HUDEP-2 (cell line): ENCODE measurements at regions not wholly inside any gene's neighbourhood (a gene's known extent, or its start where the extent isn't known, plus 50 kb on each side); places are given as distances from the start of the nearest gene placed in this dataset.
"Not testable (repeated sequence)": the region's sequence is repeated elsewhere in the genome, so short reads cannot be mapped to it uniquely, and the experiment has no call there.

ENCODE experiments used
- DNase-seq, 76 experiments: peaks; one replicate each; lab custom pipeline; 2025; ENCODE audit not compliant: unreplicated experiment in 76 of 76; lab: John Stamatoyannopoulos, UW

DNA sequence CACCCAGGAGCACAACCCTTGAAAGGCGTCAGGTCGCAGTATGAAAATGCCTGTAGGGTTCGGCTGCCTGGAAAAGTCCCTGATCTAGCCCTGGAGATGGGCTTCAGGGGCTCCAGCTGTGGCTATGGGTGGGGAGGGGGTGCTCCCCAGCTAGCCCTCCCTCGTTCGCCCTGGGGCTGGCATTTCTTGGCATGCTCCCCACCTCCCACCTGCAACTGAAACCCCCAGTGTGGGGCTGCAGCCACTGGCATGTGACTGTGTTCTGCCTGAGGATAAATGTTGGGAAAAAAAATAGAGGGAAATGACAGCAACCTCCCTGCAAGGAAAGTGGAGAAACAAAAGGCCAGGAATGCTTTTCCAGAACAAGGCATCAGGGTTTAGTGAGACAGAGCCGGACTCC lies 109.2 kb downstream of the COPS8 start:
- no peak for DNase-seq

- no peak for DNase-seq
These were observed 109.9 kb downstream of the COPS8 start for GRCh38 chr2:237195396-237196120.

- DNase-seq: no peak
These were observed 110.7 kb downstream of the COPS8 start for GRCh38 chr2:237196409-237196808.

- DNase-seq: no peak
These were observed 111.4 kb downstream of the COPS8 start for GRCh38 chr2:237196866-237197618.

DNA sequence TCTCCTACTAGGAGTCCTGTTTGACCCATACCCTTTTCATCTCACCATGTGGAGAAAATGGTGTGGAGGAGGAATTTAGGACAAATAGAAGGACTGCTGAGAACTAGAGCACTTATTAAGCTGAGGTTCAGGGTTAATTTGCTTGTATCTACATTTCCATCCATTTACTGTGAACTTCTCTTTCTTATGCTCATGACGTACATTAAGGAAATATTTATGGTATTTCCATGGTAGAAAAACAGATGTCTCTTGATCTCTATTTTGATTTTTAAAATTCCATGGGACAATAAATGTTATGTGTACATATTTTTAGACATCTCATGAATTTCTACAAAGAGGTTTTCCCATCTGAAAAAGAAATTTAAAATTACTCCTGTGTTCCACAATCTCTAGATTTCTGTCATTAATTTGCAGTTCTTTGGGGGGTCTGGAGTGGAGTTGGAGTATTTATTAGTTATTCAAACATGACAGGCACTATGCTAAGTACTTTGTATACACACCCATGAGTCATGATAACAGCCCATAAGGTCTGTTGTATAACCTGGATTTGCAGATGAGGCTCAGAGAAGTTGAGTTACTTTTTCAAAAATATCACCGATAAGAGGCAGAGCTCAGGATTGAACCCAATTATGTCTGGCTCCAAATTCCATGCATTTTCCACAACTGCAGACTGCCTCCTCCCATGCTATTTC lies 112.6 kb downstream of the COPS8 start:
- DNase-seq: no peak

DNA sequence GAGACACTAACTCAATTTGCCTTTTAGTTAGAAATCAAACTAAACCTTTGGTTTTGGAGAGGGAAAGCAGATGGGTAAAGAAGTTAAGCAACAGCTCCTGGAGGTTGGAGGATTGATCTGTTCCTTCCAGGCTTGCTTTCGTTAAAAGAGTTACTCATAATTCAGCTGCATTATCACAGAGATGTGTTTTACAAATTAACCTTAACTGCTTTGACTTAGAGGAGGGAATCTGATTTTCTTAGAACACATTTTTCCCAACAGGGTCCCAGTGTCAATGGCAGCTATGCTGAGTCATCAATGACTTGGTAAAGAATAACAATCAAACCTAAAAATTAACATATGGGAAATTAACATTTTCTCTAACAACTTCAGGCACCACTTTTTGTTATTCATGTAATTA lies 113.4 kb downstream of the COPS8 start:
- no peak for DNase-seq

DNA sequence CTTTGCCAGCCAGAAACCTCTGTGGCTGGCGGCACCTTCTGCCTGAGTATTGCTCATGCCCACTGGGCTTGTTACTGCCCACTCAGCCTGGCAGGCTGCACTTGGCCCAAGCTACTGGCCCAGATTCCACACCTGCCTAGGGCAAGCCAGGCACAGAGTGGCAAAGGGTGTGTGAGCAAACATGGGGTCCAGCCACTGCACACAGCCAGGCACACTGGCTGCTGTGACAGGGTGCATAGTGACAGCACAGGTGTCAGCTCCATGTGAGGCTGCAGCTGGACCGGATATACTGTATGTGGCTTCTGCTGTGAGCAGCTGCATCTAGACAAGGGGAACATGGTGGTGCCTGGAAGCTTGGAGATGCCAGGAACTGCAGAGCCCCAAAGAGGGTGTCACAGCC lies 113.9 kb downstream of the COPS8 start:
- no peak for DNase-seq

DNA sequence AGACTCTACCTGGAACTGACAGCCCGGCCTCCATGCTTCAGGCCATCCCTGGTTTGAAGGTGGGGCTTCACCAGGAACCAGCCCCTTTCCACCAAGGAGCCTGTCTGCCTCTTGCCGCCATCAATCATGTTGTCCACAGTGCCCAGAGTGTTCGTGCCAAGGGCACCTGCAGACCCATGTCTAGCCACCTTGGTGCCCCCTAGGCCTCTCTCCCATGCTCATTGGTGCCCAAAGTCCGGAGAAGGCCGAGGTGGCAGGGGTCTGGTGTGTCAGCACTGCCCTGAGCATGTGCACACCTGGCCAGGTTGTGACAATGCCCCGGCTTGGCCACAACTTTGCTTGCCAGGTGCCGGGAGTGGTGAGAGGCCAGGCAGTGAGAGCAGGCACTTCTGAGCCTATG lies 114.8 kb downstream of the COPS8 start:
- no peak for DNase-seq

- peak in 3 of 76 experiments; percentile 3 to 35 (median 4) for DNase-seq
These were observed 116.0 kb downstream of the COPS8 start for GRCh38 chr2:237201461-237202287.

GRCh38 chr2:237202288-237203030 lies 116.8 kb downstream of the COPS8 start:
- DNase-seq: peak in 1 of 76 experiments; percentile 0

DNA sequence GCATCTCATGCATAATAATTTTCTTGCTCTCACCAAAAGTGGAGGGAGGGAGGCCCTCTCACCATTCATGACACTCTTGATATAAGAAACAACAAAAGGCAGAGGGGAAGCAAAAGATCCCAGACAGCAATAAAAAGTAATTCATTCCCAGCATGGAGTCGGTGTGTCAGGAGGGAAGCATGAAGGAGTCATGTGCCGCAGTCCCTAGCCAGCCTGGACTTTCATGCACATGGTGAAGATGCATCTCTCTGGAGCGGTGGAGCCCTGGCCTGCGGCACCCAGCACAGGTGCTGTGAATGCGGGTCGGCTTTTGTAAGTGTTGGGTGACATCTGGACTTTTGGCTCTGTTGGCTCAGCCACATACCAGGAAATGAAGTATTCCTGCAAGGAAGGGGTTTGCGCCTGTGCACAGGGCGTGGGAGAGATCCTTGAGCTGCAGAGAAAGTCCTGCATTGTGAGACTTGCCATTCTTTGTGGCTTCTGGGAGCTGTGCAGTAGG lies 119.4 kb downstream of the COPS8 start:
- DNase-seq: no peak

DNA sequence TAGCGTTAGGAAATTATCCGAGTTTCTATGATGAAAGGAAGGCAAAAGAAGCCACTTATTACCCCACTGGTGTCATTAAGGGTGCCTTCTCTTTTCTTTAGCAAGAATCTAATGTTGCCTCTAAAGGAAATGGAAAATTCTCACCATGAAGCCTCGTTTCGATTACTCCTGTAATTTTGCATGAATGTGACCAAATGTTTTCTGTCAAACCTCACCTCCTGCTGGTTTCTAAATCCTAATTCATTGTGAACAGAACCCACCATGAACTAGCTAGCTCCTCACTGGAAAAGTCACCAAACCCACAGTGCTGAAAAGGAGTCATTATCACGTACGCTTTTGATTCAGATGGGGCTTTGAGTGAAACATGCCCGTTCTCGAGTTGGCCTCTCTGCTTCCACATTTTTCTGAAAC lies 119.9 kb downstream of the COPS8 start:
- DNase-seq: no peak

DNA sequence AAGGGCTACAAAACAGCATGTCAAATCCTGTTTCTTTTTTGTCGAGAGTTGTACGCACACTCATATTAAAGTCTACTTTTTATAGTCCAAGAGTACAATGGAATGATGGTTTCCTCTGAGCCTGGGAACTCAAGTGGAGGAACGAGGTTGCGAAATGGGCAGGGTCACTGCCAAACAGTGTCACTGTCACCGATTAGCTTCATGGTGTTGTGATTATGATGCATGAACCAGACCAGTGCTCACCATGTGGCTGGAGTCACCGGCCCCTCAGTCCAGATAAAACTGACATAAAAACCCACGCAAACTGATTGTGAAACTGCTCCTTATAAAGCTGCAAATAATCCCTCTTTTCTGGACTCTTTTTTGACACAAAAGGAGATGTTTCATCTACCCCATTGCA lies 122.0 kb downstream of the COPS8 start:
- no peak for DNase-seq

DNA sequence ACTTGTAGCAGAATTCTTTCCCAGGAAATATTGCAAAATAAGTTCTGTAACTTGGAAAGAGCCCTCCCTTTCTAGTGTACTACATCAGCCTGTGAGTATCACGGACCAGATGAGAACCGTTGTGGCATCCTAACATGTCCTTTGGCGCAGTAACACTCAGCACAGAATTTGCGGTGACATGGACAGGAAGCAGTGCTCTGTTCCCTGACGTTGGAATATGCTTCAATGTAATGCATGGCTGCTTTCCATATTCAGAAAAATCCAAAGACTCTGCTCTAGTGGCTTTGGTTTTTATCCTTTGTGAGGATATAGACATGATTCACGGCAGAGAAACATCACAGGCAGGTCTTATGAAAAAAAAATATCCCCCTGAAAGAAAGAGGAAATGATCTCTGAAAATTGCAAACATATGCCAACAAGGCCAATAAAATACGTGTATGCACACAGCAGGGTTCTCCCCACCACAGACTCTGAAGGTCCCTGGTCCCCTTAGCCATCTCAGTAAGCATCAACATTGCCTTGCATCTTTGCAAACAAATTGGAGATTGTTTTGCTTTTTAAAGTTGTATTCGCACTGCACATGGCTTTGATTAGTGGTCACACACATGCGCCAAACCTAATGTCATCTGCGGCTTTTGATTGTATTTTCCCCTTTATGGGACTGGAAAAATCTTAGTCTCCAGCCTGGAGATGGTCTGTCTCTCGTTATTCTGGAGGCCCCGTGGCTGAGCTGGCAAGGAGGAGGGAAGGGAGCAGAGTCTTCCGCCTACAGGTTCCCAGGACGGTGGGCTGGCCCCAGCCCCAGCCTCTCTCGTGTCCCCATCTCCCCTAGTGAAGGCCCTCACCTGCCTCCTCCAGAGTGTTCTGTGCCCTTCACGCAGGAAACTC lies 122.9 kb downstream of the COPS8 start:
- DNase-seq: no peak

DNA sequence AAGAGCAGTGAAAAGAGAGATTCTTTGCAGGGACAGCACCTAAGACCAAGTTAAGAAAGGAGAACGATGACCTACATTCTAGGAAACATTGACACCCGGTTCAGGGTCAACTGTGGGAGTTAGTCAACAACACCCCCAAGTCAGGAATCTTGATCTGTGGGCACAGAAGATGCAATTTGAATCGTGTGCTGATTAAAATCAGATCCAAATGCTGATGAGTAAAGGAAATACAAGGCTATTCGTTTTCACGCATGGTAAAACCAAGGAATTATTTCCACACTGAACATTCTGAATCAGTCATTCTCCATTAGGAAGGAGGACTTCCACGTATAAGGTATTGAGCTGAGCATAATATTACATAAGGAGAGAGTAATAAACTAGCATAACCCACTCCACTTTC lies 124.2 kb downstream of the COPS8 start:
- DNase-seq: no peak

GRCh38 chr2:237210297-237210696 lies 124.6 kb downstream of the COPS8 start:
- no peak for DNase-seq

GRCh38 chr2:237210763-237211162 lies 125.1 kb downstream of the COPS8 start:
- no peak for DNase-seq

GRCh38 chr2:237212356-237213279 lies 126.9 kb downstream of the COPS8 start:
- not testable (repeated sequence) for DNase-seq
